Retinal pigment epithelial cell (primary cell): ENCODE measurements at regions not wholly inside any gene's neighbourhood (a gene's known extent, or its start where the extent isn't known, plus 50 kb on each side); places are given as distances from the start of the nearest gene placed in this dataset.
A peak's percentile ranks its signal among the peaks of the same experiment; 100 is the strongest.

Experiments used
- DNase-seq: peaks from one replicate; pipeline ENCODE4 v3.0.0-alpha.2; 2010; ENCODE audit warnings: low read depth
- H3K4me3 ChIP-seq: 2 replicates; pipeline ENCODE4 v1.5.1; 2011; ENCODE audit warnings: mild to moderate bottlenecking, low read length, control low read depth, moderate library complexity
- TF ChIP-seq, protein P1 (sequence below): conservative IDR thresholded peaks from 2 replicates; pipeline ENCODE4 v1.5.1; 2011; ENCODE audit warnings: low read depth, low read length, control low read depth, inconsistent platforms

DNA sequence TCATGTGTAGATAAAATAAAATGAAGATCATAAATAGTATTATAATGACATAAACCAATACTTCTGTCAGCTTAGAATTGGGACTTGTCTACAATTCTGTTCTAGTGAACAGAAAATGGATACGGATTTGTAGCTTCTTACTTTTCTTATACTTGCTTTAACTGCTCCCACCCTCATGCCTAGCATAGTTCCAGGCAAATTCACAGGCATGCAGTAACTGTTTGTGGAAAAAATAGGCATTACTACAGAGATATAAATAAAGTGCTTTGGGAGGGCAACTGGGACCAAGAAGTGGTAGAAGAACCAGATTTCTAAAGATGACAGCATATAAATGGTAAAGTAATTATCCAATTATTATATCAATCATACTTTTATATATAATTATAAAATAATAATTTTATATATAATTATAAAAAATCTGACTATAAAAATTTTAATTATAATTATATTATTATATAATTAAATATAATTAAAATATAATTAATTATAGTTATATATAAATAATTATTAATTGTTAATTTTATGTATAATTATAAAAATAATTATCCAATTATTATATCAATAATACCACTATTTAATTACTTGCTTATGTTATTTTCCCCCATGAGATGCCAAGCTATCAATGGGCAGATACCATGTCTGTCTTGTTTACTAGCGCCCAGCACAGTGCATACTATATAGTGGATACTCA, 144.1 kb downstream of the NOC3L start:
- TF ChIP-seq, protein P1, sequence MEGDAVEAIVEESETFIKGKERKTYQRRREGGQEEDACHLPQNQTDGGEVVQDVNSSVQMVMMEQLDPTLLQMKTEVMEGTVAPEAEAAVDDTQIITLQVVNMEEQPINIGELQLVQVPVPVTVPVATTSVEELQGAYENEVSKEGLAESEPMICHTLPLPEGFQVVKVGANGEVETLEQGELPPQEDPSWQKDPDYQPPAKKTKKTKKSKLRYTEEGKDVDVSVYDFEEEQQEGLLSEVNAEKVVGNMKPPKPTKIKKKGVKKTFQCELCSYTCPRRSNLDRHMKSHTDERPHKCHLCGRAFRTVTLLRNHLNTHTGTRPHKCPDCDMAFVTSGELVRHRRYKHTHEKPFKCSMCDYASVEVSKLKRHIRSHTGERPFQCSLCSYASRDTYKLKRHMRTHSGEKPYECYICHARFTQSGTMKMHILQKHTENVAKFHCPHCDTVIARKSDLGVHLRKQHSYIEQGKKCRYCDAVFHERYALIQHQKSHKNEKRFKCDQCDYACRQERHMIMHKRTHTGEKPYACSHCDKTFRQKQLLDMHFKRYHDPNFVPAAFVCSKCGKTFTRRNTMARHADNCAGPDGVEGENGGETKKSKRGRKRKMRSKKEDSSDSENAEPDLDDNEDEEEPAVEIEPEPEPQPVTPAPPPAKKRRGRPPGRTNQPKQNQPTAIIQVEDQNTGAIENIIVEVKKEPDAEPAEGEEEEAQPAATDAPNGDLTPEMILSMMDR, result no peak
- no peak overlapping the region for H3K4me3 ChIP-seq
- no peak for DNase-seq

DNA sequence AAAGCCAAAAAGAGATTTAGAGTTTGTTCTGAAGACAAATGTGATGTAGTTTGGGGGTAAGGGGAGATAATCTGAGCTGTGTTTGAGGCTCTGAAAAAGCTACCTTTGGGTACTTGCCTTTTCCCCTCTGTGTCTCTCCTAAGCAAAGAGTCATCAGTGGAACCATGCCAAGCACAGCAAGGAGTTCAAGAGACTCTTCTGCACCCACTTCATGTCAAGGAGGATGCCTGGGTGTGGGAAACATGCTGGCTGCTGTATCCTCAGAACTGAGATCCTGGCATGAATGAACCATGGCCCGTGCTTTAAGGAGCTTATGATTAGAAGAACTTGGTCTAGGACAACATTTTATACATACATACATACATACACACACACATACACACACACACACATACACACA, 142.9 kb downstream of the NOC3L start:
- DNase-seq, result no peak
- TF ChIP-seq, protein P1, result no peak
- no peak overlapping the region for H3K4me3 ChIP-seq

DNA sequence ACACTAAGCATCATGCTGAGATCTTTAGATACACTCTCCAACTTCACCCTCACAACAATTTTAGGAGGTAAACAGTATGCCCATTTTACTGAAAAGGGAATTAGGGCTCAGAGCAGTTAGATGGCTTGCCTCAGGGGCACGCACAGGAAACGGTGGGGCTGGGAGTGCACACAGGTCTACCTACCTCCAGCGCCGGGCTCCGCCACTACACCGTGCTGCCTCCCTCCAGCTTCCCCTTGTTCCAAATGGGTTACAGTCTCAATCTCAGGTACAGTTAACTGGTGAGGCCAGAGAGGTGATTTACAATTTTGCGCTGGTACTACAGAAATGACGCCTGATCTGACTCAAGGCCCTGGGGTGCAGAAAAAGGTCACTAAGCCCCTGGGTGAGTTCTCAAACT, 142.0 kb downstream of the NOC3L start:
- TF ChIP-seq, protein P1, result no peak
- DNase-seq, result no peak
- no peak overlapping the region for H3K4me3 ChIP-seq

DNA sequence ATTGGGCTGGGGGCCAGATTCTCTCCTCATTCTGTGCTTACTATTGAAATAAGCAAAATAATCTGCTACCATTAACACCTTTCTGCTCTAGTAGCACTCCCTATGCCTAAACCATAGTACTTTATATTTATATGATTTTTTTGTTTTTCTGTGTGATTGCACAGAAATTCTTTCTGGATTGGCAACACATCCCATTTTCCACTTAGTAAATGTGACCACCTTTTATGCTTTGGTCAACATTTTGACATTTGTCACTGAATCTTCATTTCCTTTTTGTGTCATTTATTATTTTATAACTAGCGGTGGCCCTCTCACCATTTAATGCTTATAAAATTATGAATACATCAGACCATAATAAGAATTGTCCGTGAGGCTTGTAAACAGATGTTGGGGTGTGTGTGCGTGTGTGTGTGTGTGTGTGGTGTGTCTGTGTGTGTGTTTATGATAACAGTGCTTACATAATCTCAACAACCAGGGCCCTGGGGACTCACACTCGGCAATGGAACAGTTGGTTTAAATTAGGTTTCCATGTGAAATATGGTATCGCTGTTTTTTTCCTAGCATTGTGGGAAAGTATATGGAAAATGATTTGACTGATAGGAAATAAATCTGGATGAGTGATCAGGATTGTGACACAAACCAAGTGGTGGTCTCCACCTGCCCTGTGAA, 138.9 kb downstream of the NOC3L start:
- TF ChIP-seq, protein P1, result no peak
- DNase-seq, result no peak
- no peak overlapping the region for H3K4me3 ChIP-seq

DNA sequence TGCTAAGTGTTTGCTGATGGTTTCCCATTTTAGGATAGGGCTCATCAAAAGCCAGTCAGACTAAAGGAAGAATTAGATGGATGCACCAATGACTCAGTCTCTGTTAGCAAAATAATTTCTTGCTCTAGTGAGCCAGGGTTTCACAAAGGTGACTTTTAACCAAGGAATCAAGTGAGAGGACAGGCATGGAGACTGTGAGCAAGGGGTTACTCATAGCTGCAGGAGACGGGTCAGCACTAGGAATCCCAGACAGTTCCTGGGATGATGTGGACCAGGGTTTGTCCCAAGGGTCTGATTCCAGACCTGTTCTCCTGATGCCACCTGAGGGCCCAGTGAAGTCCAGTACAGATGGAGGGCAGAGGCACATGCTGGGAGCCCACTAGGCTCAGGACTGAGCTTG, 138.1 kb downstream of the NOC3L start:
- DNase-seq, result no peak
- TF ChIP-seq, protein P1, result no peak
- no peak overlapping the region for H3K4me3 ChIP-seq

DNA sequence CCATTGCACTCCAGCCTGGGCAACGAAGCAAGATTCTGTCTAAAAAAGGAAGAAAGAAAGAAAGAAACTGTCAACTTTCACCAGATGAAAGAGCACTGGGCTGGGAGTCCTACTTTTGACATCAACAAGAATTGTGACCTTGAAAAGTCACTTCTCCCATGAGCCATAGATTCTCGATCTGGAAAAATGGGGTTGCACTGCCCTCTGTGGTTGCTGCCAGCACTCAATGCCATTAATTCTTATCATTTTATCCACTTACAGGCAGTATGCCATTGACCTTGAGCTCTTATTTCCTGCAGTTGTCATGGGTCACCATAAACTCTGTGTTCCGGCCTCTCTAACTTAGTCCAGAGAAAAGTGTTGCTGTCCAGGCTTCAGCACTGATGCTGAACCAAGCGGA, 137.2 kb downstream of the NOC3L start:
- TF ChIP-seq, protein P1, result peak; percentile 24
- H3K4me3 ChIP-seq, result no peak overlapping the region
- no peak for DNase-seq

DNA sequence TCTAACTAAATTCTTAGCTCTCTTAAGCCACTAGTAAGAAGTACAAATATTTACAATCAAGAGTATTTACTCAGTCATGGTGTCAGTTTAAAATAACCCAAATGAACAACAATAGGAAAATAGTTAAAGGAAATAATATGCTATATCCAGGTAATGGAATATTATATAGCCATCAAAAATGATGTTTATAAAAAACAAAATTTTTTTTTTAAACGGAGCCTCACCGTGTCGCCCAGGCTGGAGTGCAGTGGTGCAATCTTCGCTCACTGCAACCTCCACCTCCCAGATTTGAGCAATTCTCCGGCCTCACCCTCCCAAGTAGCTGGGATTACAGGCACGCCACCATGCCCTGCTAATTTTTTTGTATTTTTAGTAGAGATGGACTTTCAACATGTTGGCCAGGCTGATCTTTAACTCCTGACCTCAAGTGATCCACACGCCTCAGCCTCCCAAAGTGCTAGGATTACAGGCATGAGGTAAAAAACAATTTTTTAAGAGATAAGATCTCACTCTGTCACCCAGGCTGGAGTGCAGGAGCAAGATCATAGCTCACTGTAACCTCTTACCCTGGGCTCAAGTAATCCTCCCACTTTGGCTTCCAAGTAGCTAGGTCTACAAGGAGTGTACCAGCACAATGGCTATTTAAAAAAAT, 132.5 kb downstream of the NOC3L start:
- H3K4me3 ChIP-seq, result no peak overlapping the region
- DNase-seq, result no peak
- TF ChIP-seq, protein P1, result no peak
